Activated CD4-positive, alpha-beta T cell treated with anti-CD3 and anti-CD28 coated beads, Interleukin-2, amount 50 U/mL, for 4 hours (primary cell): ENCODE measurements at regions not wholly inside any gene's neighbourhood (a gene's known extent, or its start where the extent isn't known, plus 50 kb on each side); places are given as distances from the start of the nearest gene placed in this dataset.
"Not testable (repeated sequence)": the region's sequence is repeated elsewhere in the genome, so short reads cannot be mapped to it uniquely, and the experiment has no call there.

Experiments used
- DNase-seq, 2 experiments: peaks; one replicate each; pipeline ENCODE4 v3.0.0-alpha.2; 2020

DNA sequence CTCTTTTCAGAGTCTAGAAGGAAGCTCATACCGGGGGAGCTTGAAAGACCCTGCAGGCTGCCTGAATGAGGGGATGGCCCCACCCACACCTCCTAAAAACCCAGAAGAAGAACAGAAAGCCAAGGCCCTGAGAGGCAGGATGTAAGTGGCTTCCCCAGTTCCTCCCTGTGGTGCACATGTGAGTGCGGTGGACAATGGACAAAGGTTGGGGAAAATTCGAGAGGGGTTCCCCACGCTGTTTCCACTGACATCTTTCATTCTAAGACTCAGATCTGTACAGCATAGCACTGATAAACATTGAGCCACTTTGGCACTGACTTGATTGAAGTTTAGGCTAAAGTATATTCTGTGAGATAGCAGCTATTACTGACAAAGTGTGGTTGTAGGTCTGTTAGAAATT is 79.5 kb upstream of the UMPS start:
- no peak for DNase-seq

DNA sequence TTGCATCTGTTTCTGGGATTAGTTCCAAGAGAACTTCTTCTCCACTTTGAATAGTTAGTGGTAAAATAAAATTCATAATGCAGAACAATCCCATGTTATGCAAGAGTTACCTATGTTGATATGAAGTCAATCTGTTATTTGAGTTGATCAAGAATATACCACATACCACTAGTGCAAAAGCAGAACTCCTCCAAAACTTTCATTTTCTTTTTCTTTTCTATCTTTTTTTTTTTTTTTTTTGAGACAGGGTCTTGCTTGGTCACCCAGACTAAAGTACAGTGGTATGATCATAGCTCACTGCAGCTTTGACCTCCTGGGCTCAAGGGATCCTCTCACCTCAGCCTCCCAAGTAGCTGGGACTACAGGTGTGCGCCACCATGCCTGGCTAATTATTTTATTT is 78.8 kb upstream of the UMPS start:
- not testable (repeated sequence) for DNase-seq

DNA sequence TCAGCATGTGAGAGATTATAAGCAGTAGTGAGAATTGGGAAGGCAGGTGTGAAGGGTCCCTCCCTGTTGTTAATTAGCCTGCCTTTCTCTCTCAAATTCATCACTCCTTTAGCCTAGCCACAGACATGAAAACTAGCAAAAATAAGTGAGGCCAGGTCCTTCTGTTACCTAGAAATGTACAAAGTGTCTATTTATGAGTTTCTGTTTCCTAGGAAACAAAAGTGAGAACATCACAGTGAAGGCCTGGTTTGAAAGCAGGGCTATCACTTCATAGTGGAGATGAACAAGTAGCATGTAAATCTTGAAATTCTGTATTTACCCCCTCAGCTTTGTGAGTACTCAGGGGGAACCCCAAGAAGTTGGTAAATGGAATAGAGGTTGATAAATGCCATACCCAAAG is 78.2 kb upstream of the UMPS start:
- DNase-seq: no peak

DNA sequence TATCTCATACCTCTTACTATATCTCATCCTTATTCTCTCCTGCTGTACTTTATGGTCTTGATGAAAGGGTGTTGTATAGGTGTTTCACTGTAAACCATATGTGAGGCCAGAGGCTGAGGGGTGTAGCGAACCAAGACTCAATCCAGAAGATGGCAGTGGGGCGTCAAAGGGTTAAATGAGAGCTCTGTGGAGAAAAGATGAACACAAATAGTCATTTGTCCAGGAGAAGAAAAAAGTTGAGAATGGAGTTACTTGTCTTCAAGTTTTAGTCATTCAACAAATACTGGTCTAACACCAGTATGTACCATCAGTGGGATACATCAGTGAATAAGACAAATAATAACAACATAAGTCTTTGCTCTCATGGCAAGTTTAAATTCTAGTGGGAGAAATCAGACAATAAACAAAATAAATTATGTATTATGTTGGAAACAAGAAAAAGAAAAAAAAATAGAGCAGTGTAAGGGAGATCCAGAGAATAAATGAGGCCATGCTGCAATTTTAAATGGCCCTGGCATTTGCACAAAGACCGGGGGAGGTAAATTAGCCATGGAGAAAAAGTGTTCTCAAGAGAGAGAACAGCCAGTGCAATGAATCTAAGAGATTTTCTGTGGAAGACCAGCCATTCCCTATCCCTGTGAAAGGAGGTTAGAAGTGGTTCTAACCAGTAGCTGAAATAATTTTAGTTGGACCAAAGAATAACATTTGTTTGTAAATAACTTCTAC is 77.0 kb upstream of the UMPS start:
- no peak for DNase-seq

DNA sequence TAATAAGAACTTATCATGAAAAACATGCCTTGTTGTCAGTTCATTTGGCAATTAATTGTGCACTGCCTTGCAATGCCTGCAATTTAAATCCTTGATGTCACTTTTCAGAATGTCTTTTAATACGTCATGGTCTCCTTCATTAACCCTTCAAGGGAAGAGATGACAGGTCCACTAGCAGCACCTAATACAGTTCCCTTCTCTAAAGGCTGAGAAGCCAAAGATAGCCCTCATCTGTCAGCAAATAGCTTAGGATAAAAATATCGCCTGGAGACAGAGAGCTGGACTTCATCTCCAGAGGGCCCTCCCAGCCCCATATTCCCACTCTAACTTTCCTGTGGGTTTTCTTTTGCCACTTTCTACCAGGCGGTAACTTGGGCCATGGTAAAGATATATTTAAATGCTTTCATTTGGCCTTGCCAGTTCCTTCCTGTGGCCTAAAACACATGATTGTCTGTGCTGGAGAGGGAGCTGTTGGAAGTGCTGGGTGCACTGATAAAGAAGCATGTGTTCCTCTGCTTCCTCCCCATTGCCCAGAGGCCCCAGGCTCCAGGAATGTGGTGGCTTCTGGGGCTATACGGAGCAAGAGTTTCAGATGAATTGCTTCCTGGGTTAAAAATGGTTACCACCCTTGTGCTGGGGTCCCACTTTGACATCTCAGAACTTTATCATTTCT is 76.3 kb upstream of the UMPS start:
- DNase-seq: no peak

DNA sequence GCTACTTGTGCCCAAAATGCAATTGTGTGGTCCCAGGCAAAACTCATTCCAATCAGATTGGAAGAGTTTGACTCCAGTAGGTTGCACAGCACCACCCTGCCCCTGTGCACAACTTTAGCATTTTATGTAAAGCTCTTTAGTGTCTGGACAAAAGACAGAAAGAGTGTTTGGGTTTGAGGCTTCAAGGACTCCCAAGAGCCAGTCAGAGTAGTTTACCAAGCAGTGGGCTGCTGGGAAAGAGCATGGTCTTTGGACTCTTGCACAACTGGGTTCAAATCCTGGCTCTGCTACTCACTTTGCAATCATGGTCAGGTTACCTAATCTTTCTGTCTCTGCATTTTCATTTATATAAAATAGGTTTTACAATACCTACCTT is 75.8 kb upstream of the UMPS start:
- no peak for DNase-seq

DNA sequence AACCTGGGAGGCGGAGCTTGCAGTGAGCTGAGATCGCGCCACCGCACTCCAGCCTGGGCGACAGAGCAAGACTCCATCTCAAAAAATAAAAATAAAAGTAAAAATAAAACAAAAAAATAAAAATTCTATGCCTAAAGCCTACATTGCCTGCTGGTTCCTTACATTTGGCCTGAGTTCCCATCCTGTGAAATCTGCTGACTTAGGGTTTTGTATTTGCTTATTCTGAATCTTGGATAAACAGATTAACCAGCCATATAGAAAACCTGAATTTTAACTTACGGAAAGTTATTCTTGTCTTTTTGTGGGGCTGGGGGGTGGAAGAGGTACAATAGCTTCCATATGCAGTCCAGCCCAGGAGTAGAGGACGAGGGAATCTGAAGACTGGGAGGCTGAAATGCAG is 73.7 kb upstream of the UMPS start:
- DNase-seq: no peak

DNA sequence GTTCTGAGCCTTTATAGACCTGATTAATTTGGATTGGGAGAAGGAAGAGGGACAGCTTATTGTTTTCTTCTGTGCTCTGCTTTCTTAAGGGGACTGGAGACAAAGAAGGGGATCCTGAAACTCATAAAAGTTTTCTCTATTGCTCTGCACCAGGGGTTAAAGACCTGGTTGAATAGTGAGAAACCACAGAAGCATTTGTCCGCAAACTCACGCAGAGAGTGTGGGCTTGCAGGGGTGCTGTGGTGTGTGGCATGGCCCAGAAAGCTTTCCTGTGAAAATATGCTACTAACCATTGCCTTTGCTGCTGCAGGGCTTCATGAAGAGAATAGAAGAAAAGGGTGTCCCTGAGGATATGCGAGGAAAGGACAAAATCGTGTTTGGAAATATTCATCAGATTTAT is 73.1 kb upstream of the UMPS start:
- no peak for DNase-seq

DNA sequence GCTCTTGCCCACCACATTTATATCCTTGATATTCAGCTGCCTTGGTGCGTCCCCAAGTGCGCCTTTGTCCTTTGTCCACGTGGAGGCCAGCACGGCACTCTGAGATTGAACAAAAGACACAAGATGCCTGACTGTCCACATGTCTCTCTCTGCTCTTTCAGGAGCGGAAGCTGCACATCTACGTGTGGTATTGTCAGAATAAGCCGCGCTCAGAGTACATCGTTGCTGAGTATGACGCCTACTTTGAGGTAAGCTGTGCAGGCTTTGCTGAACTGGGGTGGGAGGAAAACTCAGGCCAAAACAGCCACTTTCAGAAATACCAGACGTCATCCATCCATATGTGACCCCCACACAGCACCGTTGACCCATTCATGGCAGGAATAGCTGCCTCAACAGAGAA is 72.0 kb upstream of the UMPS start:
- DNase-seq: no peak

DNA sequence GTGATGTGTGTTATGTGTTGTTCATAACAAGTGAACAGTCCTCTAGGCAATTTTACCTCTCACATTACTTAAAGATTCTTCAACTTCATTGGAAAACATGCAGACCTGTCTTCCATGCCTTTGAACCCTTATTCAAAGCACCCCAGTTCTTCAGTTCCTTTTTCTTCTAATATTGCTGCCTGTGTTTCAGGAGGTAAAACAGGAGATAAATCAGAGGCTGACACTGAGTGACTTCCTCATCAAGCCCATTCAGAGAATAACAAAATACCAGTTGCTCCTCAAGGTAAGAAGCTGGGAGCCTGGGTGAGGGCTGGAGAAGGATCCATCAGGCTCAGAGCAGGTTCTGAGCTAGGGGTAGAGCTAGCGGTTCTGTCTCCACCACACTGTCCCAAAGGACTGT is 71.1 kb upstream of the UMPS start:
- DNase-seq: no peak

DNA sequence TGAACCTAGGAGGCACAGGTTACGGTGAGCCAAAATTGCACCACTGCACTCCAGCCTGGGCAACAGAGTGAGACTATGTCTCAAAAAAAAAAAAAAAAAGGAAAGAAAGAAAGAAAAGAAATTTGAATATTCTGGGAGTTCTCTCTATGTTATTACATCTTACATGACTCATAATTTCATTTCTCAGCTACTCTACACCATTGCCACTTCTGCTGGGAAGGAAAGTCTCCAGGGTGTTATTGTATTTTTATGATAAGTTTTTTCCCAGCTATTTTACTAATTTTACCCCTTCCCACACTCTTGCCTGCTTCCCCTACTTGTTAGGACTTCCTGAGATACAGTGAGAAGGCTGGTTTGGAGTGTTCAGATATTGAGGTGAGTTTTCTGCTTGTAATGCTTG is 69.7 kb upstream of the UMPS start:
- DNase-seq: no peak

DNA sequence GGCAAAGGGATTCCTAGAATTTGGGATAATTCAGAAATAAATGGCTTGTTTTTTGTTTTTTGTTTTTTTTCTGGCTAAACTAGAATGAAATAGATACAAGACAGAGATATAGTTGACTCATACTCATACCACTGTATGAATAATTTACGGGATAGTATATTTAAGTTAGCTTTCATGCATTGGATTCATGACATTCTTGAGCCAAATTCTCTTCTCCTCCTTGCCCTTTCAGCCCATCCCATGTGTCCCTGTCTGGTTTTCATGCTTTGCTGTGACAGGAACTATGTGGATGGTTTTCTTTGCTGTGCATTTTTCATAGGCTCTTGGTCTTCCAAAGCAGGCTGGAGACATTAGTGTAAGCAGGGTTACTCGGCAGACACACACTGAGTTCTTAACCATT is 66.6 kb upstream of the UMPS start:
- no peak for DNase-seq

DNA sequence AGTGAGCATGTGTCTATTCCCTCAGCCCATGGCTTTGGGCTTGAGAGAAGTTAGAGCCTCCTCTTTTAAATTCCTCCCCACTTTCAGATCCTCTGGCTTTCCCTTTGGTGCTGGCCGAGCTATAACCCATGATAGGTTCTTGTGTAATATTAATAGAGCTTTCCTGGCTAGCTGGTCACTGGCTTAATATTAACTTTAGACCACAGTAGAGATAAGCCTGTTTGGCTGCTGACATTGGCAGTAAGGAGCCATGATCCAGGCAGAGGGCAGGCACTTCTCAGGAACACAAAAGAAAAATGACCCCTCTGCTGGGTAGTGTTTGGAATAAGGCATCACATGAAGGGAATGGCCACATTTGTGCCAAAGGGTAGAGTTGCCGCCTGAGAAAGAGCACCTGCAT is 65.4 kb upstream of the UMPS start:
- DNase-seq: no peak

DNA sequence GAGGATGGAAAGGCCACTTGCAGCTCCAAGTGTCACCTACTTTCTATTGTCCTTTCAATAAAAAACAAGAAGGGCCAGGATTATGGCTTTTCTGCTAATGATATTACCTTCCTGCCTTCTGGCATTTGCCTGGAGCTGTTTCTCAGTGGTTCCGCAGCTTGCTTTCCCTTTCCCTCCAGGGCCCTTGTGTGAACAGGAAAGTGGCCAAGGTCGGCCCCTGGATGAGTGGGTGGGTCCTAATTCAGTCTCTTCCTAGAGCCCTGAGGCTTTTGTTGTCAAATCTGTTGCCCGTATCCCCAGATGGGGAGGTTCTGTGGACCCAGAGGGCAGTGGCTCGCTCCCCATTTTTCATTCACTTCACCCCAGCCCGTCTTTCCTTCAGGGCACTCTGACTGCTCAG is 64.2 kb upstream of the UMPS start:
- DNase-seq: no peak

DNA sequence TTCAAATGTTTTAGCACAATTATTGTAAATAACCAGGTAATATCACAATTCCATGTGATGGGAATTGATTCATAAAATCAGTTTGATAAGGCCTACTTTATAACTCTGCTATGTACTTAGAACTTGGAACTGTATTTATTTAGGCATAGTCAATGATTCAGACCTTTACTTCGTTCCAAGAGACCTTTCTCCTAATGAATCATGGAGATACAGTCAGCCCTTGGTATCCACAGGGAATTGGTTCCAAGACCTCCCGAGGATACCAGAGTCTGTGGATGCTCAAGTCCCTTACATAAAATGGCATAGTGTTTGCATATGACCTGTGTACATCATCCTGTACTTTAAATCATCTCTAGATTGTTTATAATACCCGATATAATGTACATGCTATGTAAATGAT is 60.8 kb upstream of the UMPS start:
- DNase-seq: no peak

DNA sequence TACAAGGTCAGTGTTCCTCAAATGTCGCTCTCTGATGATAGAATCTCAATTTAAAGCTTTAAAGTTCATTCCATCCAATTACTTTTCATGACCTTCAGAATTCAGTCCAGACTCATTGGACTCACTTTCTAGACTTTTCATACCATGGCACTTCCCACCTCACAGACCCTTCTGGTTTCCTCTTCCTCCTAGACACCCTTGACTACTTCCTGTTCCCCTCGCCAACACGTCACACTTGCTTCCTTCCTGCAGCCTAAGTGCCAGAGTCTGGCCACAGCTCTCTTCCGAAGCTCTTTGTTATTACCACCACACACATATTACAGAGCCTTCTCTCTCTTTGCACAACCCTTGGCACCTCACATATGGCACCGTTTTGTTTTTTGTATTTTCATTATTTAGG is 59.1 kb upstream of the UMPS start:
- no peak for DNase-seq

DNA sequence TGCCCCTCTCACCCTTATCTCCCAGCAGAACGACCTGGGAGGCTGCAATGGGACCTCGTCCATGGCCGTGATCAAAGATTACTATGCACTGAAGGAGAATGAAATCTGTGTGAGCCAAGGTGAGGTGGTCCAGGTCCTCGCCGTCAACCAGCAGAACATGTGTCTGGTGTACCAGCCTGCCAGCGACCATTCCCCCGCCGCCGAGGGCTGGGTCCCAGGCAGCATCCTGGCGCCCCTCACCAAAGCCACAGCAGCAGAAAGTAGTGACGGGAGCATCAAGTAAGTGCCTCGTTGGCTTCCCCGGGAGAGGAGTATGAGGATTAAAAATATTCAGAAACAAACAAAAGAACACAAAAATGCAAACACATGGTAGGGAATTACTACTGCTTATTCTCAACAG is 55.9 kb upstream of the UMPS start:
- no peak for DNase-seq

DNA sequence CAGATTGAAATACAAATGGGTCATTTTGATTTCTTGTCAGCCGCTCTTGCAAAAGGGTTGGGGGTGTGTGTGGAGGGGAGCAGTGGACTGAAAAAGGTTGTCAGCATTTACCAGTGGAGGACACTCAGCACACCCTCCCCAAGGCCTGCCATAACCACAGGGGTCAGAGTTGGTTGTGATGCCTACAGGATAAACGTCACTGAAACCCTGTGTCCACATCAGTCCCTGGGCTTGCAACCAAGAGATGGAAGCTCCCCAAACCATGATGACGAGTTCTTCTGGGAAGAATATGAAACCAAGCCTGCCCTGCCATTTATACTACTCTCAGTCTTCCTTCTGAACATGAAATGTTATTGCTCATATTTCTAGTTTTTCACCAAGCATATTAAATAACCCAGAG is 54.0 kb upstream of the UMPS start:
- no peak for DNase-seq

DNA sequence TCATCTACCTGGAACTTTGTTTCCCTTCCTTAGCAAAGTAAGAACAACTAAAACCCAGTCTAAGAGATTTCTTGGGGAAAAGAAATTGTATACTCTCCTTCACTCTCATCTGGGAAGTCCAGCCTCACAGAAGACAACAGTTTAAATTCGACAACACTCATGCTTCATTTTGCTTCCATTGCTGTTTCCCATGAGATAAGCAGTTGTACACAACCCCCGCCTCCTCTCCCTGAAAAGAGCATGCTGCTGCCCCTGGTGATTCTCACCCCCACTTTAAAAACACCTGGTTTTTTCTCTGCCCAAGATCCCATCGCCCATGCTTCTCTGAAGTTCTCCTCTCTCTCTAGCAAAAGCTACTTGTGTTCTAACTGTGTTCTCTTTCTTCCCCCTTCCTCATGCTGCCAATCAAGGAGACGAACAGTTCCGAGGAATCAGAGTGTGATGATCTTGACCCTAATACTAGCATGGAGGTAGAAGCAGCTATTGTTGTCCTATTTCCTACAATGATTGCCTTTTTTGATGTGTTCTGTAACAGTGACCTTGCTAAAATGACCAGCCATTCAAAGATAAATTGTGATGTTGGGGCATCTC is 51.1 kb upstream of the UMPS start:
- no peak for DNase-seq
